ENCODE measurements at regions not wholly inside any gene's neighbourhood (a gene's known extent, or its start where the extent isn't known, plus 50 kb on each side); places are given as distances from the start of the nearest gene placed in this dataset.

GRCh38 chr1:98406352-98407088 is 255.0 kb upstream of the SNX7 start:
- H3K4me1 Mint-ChIP-seq (ENCODE audit: unreplicated experiment): no peaks in the 10 kb centered on the region
- no peak overlapping the region for H3K27ac Mint-ChIP-seq (ENCODE audit: unreplicated experiment)
- no peak for DNase-seq (ENCODE audit: low spot score)
- TF ChIP-seq CTCF (IDR thresholded peaks at IDR 0.05; ENCODE audit: unreplicated experiment): no peak
- H3K27me3 Mint-ChIP-seq (ENCODE audit: unreplicated experiment): no peaks in the 10 kb centered on the region
- no peaks in the 10 kb centered on the region for H3K36me3 Mint-ChIP-seq (ENCODE audit: low read depth, unreplicated experiment)
- H3K9me3 Mint-ChIP-seq (ENCODE audit: unreplicated experiment): no peaks in the 10 kb centered on the region
- H3K4me3 Mint-ChIP-seq (ENCODE audit: unreplicated experiment): no peak overlapping the region

- no peak for DNase-seq (ENCODE audit: low spot score)
Observed at GRCh38 chr1:98405581-98406074, 255.9 kb upstream of the SNX7 start.

GRCh38 chr1:98404866-98405265 is 256.7 kb upstream of the SNX7 start:
- no peaks in the 10 kb centered on the region for H3K9me3 Mint-ChIP-seq (ENCODE audit: unreplicated experiment)
- H3K4me1 Mint-ChIP-seq (ENCODE audit: unreplicated experiment): no peaks in the 10 kb centered on the region
- H3K36me3 Mint-ChIP-seq (ENCODE audit: low read depth, unreplicated experiment): no peaks in the 10 kb centered on the region
- no peak for TF ChIP-seq CTCF (IDR thresholded peaks at IDR 0.05; ENCODE audit: unreplicated experiment)
- no peaks in the 10 kb centered on the region for H3K27me3 Mint-ChIP-seq (ENCODE audit: unreplicated experiment)
- H3K4me3 Mint-ChIP-seq (ENCODE audit: unreplicated experiment): no peak overlapping the region
- DNase-seq (ENCODE audit: low spot score): no peak
- H3K27ac Mint-ChIP-seq (ENCODE audit: unreplicated experiment): no peak overlapping the region

More at GRCh38 chr1:98405581-98406074, 255.9 kb upstream of the SNX7 start:
- Mint-ChIP-seq H3K27me3 (ENCODE audit: unreplicated experiment) (no peaks in the 10 kb centered on the region), H3K9me3 (ENCODE audit: unreplicated experiment) (no peaks in the 10 kb centered on the region), H3K27ac (ENCODE audit: unreplicated experiment) (no peak overlapping the region), H3K4me1 (ENCODE audit: unreplicated experiment) (no peaks in the 10 kb centered on the region), H3K4me3 (ENCODE audit: unreplicated experiment) (no peak overlapping the region), H3K36me3 (ENCODE audit: low read depth, unreplicated experiment) (no peaks in the 10 kb centered on the region)
- TF ChIP-seq CTCF (IDR thresholded peaks at IDR 0.05; ENCODE audit: unreplicated experiment): no peak

- no peak for DNase-seq (ENCODE audit: low spot score)
- no peak for TF ChIP-seq CTCF (IDR thresholded peaks at IDR 0.05; ENCODE audit: unreplicated experiment)
- no peaks in the 10 kb centered on the region for H3K36me3 Mint-ChIP-seq (ENCODE audit: low read depth, unreplicated experiment)
- no peaks in the 10 kb centered on the region for H3K27me3 Mint-ChIP-seq (ENCODE audit: unreplicated experiment)
- no peaks in the 10 kb centered on the region for H3K4me1 Mint-ChIP-seq (ENCODE audit: unreplicated experiment)
- H3K27ac Mint-ChIP-seq (ENCODE audit: unreplicated experiment): no peak overlapping the region
- no peak overlapping the region for H3K4me3 Mint-ChIP-seq (ENCODE audit: unreplicated experiment)
- no peaks in the 10 kb centered on the region for H3K9me3 Mint-ChIP-seq (ENCODE audit: unreplicated experiment)
Observed at GRCh38 chr1:98403963-98404480, 257.5 kb upstream of the SNX7 start.

- Mint-ChIP-seq H3K27me3 (ENCODE audit: unreplicated experiment) (no peaks in the 10 kb centered on the region), H3K9me3 (ENCODE audit: unreplicated experiment) (no peaks in the 10 kb centered on the region)
- TF ChIP-seq CTCF (IDR thresholded peaks at IDR 0.05; ENCODE audit: unreplicated experiment): no peak
Observed at GRCh38 chr1:98402860-98403259, 258.7 kb upstream of the SNX7 start.

More at GRCh38 chr1:98402860-98403259, 258.7 kb upstream of the SNX7 start:
- DNase-seq (ENCODE audit: low spot score): no peak
- Mint-ChIP-seq H3K4me1 (ENCODE audit: unreplicated experiment) (no peaks in the 10 kb centered on the region), H3K4me3 (ENCODE audit: unreplicated experiment) (no peak overlapping the region), H3K36me3 (ENCODE audit: low read depth, unreplicated experiment) (no peaks in the 10 kb centered on the region), H3K27ac (ENCODE audit: unreplicated experiment) (no peak overlapping the region)

Measured in endothelial cell (in vitro differentiated cells).